T-cell (primary cell): ENCODE measurements at regions not wholly inside any gene's neighbourhood (a gene's known extent, or its start where the extent isn't known, plus 50 kb on each side); places are given as distances from the start of the nearest gene placed in this dataset.
"Not testable (repeated sequence)": the region's sequence is repeated elsewhere in the genome, so short reads cannot be mapped to it uniquely, and the experiment has no call there.

Source experiments
- ATAC-seq, 4 experiments: fragments of 200-7000 bp in 3 of 4; fragments of 150-1000 bp in 1 of 4; cut with Tn5 transposase; replicated peaks in 1 of 4; 1 replicate in 3 of 4; 2 replicates in 1 of 4; pipeline ENCODE4 v1.10.0; 2021; ENCODE audit warnings: moderate library complexity in 3 of 4, mild to moderate bottlenecking in 2 of 4, moderate number of reproducible peaks in 1 of 4
- CTCF ChIA-PET, 2 donors: fragments of 300-600 bp; sonication (Branson Sonifier 250); formaldehyde crosslinking; loops; one replicate each; lab custom pipeline; 2022; ENCODE audit warnings: antibody characterized with exemption in 2 of 2; lab: Charles Lee
- POLR2A ChIA-PET, 2 donors: fragments of 300-600 bp; sonication (Branson Sonifier 250); formaldehyde crosslinking; loops; one replicate each; lab custom pipeline; 2022; ENCODE audit warnings: antibody characterized with exemption in 2 of 2; lab: Charles Lee
- DNase-seq, 35 experiments: peaks; one replicate each; pipeline versions ENCODE4 v3.0.0 to v3.0.0-alpha.2; 2013 to 2023
- H3K27ac ChIP-seq: one replicate; pipeline ENCODE4 v1.5.1; 2013; ENCODE audit warnings: low read length
- H3K27me3 ChIP-seq, 2 experiments: replicated peaks in 1 of 2; 1 replicate in 1 of 2; 2 replicates in 1 of 2; pipeline versions ENCODE4 v1.6.1 to v1.7.0; 2013; ENCODE audit warnings: low read length in 1 of 2, mixed read lengths in 1 of 2; ENCODE audit not compliant: control insufficient read depth in 2 of 2, insufficient read depth in 2 of 2; ENCODE audit errors: extremely low read depth in 1 of 2
- H3K36me3 ChIP-seq, 2 donors: 1 replicate in 1 of 2; 2 replicates in 1 of 2; pipeline versions ENCODE4 v1.6.1 to v1.7.0; 2013; ENCODE audit warnings: low read length in 1 of 2; ENCODE audit not compliant: control insufficient read depth in 2 of 2, insufficient read depth in 1 of 2; ENCODE audit errors: extremely low read depth in 1 of 2
- H3K4me1 ChIP-seq, 2 experiments: 1 replicate in 1 of 2; 2 replicates in 1 of 2; pipeline versions ENCODE4 v1.6.1 to v1.7.0; 2013; ENCODE audit warnings: low read length in 2 of 2, mixed read lengths in 1 of 2; ENCODE audit not compliant: insufficient read depth in 2 of 2, control insufficient read depth in 1 of 2; ENCODE audit errors: extremely low read depth in 1 of 2
- H3K4me3 ChIP-seq, 2 donors: 1 replicate in 1 of 2; 2 replicates in 1 of 2; pipeline versions ENCODE4 v1.5.1 to v1.7.0; 2013; ENCODE audit warnings: mild to moderate bottlenecking in 2 of 2, low read length in 1 of 2, moderate library complexity in 1 of 2; ENCODE audit not compliant: control insufficient read depth in 1 of 2; ENCODE audit errors: extremely low read depth in 1 of 2
- H3K9me3 ChIP-seq: 2 replicates; pipeline ENCODE4 v1.7.0; 2013
- H3K27ac Mint-ChIP-seq, 2 donors: one replicate each; pipeline ENCODE4 v1.8.0; 2020 to 2021; ENCODE audit warnings: mild to moderate bottlenecking in 2 of 2, mixed read lengths in 2 of 2
- H3K27me3 Mint-ChIP-seq, 2 donors: one replicate each; pipeline ENCODE4 v1.8.0; 2021 to 2022; ENCODE audit warnings: mixed read lengths in 2 of 2
- H3K36me3 Mint-ChIP-seq: one replicate; pipeline ENCODE4 v1.8.0; 2021; ENCODE audit warnings: mixed read lengths
- H3K4me1 Mint-ChIP-seq, 3 donors: one replicate each; pipeline ENCODE4 v1.8.0; 2020 to 2022; ENCODE audit warnings: mixed read lengths in 3 of 3, mild to moderate bottlenecking in 1 of 3
- H3K4me3 Mint-ChIP-seq, 3 donors: one replicate each; pipeline ENCODE4 v1.8.0; 2020 to 2022; ENCODE audit warnings: mild to moderate bottlenecking in 3 of 3, mixed read lengths in 3 of 3, moderate library complexity in 3 of 3
- H3K9me3 Mint-ChIP-seq, 3 donors: one replicate each; pipeline ENCODE4 v1.8.0; 2020 to 2022; ENCODE audit warnings: mixed read lengths in 3 of 3
- WGBS: methylation state at CpG from one replicate; pipeline ENCODE4 v1.1.5; 2013; ENCODE audit warnings: missing lambda C conversion rate; ENCODE audit not compliant: insufficient coverage; 5-methylcytosine and 5-hydroxymethylcytosine counted together

DNA sequence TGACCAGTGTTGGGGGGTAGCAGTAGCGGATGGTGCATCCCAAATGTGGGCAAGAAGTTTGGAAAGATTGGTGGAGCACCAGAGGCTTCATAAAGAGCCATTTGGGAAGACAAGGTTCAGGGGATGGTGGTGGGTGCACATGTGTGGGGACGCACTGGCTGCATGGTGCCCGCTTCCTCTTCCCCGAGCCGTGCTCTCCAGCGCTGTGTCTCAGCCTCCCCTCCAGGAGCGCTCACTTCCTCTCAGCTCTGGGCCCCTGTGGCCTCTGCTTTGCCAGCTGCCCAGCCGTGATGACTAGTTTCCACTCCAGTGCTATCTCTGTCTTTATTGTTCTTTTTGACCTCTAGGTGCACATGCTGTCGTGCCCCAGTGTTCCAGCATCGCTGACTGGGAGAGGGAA, 78.2 kb upstream of the CRYM start:
- peak in 1 of 35 experiments; percentile 24 for DNase-seq
- H3K9me3 Mint-ChIP-seq, H3K27ac ChIP-seq, H3K4me1 Mint-ChIP-seq, H3K36me3 ChIP-seq, H3K4me3 ChIP-seq, H3K27ac Mint-ChIP-seq, ATAC-seq, H3K27me3 ChIP-seq, POLR2A ChIA-PET, CTCF ChIA-PET, H3K4me3 Mint-ChIP-seq, H3K36me3 Mint-ChIP-seq, H3K4me1 ChIP-seq, H3K9me3 ChIP-seq: not testable (repeated sequence)
- WGBS, result 83% methylated on average over 2 of the region's 10 CpGs
- peaks cover 4 to 15% of the 10 kb centered on the region in 2 donors for H3K27me3 Mint-ChIP-seq

DNA sequence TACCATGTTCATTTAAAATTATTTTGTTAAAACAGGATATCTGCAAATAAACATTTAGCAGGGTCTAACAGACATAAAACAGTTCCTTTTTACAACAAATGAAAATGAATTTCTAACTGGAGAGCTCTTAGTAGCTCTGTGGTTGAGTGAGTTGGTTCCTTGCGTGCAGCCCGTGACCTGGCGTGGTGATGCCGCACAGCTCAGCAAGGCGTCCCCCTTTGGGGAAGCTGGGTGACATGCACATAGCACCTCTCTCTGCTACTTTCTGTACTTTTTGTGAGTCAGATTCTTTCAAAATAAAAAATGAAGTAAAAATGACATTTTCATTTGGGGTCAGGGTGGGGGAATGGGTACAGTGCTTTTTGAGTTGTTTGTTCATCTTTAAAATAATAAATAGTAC, 73.3 kb upstream of the CRYM start:
- H3K36me3 Mint-ChIP-seq, H3K27me3 Mint-ChIP-seq, H3K4me1 Mint-ChIP-seq, POLR2A ChIA-PET, H3K9me3 Mint-ChIP-seq, H3K9me3 ChIP-seq, CTCF ChIA-PET, ATAC-seq, H3K4me3 ChIP-seq, H3K27ac ChIP-seq, H3K27ac Mint-ChIP-seq, H3K4me3 Mint-ChIP-seq, H3K4me1 ChIP-seq, H3K36me3 ChIP-seq, DNase-seq, H3K27me3 ChIP-seq: not testable (repeated sequence)
- WGBS, result no CpG with 5 or more reads among the region's 5 CpGs

DNA sequence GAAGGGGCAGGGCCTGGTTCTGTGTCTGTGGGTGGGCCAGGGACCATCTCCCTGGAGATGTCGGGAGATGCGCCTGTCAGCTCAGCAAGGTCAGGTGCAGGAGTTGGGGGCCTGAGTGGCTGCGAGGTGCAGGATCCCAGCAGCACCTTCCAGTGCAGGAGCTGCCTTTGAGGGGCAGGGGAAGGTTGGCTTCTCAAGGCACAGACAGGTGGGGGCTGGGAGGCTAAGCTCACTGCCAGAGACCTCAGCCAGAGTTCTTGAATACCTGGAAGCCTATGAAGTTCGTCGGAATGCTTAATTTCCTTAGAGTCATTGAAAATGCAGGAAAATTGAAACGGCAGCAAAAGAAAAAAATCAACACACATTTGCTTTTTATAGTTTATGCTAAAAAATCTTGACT, 72.8 kb upstream of the CRYM start:
- H3K27ac Mint-ChIP-seq, ATAC-seq, CTCF ChIA-PET, POLR2A ChIA-PET, H3K9me3 Mint-ChIP-seq, H3K27me3 ChIP-seq, H3K4me3 ChIP-seq, H3K36me3 ChIP-seq, H3K27ac ChIP-seq, H3K4me1 Mint-ChIP-seq, H3K27me3 Mint-ChIP-seq, H3K36me3 Mint-ChIP-seq, H3K9me3 ChIP-seq, H3K4me3 Mint-ChIP-seq, H3K4me1 ChIP-seq, DNase-seq: not testable (repeated sequence)
- no CpG with 5 or more reads among the region's 6 CpGs for WGBS

DNA sequence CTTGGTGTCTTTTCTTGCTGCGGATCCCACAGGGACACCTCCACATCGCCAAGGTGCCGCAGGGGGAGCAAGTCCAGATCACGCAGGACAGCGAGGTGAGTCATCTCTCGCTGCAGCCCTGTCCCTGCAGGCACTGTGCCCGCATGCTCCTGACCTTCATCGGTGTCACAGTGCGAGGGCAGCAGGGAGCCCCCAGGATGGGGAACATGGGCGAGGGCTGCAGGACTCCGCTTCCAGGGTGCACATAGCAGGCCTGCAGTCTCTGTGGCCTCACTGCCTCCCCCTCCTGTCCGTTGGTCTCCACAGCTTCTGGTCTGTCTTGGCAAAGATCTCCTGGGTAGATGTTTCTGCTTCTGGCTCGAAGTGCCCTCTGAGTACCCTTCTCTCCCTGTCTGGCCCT, 71.2 kb upstream of the CRYM start:
- H3K36me3 Mint-ChIP-seq, DNase-seq, H3K9me3 Mint-ChIP-seq, H3K27ac ChIP-seq, H3K36me3 ChIP-seq, H3K27me3 ChIP-seq, H3K27me3 Mint-ChIP-seq, H3K9me3 ChIP-seq, POLR2A ChIA-PET, H3K27ac Mint-ChIP-seq, H3K4me3 Mint-ChIP-seq, CTCF ChIA-PET, ATAC-seq, H3K4me3 ChIP-seq, H3K4me1 ChIP-seq, H3K4me1 Mint-ChIP-seq: not testable (repeated sequence)
- WGBS, result 95% methylated on average over 10 of the region's 13 CpGs

DNA sequence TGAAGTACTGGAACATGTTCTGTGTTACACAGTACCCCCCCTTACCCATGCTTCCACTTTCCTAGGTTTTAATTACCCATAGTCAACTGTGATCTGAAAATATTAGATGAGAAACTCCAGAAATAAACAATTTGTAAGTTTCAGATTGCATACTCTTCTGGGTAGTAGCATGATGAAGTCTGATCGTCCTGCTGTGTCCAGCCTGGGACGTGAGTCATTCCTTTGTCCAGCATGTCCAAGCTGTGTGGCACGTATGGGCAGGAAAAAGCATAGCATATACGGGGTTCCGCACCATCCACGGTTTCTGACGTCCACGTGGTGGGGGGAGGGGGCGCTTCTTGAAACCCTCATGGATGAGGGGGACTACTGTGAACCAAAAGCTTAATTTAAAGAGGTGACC, 70.7 kb upstream of the CRYM start:
- H3K4me3 Mint-ChIP-seq, H3K27me3 Mint-ChIP-seq, H3K36me3 Mint-ChIP-seq: not testable (repeated sequence)

DNA sequence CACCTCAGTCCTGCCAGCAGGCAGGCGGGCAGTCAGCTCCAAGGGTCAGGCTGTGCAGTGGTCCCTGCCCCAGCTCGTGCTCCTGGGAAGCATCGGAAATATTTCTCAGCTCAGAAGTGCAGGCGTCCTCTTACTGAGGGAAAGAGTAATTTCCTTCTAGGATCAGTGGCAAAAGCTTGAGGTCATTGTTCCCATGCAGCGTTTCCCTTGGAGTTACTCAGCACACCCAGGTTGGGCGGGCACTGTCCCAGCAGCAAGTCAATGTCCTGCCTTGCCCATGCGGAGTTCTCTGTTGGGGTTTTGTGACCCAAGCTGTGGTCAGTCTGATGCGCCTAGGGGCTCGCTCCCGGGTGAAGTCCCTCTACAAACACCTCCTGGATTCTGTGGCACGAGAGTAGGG, 69.4 kb upstream of the CRYM start:
- POLR2A ChIA-PET, H3K4me1 ChIP-seq, H3K27ac Mint-ChIP-seq, H3K27ac ChIP-seq, H3K36me3 ChIP-seq, H3K27me3 Mint-ChIP-seq, DNase-seq, CTCF ChIA-PET, H3K4me1 Mint-ChIP-seq, H3K9me3 ChIP-seq, H3K27me3 ChIP-seq, ATAC-seq, H3K4me3 ChIP-seq, H3K36me3 Mint-ChIP-seq, H3K9me3 Mint-ChIP-seq, H3K4me3 Mint-ChIP-seq: not testable (repeated sequence)
- no CpG with 5 or more reads among the region's 11 CpGs for WGBS

More for the DNA sequence above, 70.7 kb upstream of the CRYM start:
- H3K4me1 ChIP-seq, DNase-seq, H3K27ac Mint-ChIP-seq, H3K4me3 ChIP-seq, H3K27ac ChIP-seq, POLR2A ChIA-PET, CTCF ChIA-PET, H3K27me3 ChIP-seq, H3K9me3 Mint-ChIP-seq, H3K9me3 ChIP-seq, ATAC-seq, H3K4me1 Mint-ChIP-seq, H3K36me3 ChIP-seq: not testable (repeated sequence)
- no CpG with 5 or more reads among the region's 9 CpGs for WGBS

DNA sequence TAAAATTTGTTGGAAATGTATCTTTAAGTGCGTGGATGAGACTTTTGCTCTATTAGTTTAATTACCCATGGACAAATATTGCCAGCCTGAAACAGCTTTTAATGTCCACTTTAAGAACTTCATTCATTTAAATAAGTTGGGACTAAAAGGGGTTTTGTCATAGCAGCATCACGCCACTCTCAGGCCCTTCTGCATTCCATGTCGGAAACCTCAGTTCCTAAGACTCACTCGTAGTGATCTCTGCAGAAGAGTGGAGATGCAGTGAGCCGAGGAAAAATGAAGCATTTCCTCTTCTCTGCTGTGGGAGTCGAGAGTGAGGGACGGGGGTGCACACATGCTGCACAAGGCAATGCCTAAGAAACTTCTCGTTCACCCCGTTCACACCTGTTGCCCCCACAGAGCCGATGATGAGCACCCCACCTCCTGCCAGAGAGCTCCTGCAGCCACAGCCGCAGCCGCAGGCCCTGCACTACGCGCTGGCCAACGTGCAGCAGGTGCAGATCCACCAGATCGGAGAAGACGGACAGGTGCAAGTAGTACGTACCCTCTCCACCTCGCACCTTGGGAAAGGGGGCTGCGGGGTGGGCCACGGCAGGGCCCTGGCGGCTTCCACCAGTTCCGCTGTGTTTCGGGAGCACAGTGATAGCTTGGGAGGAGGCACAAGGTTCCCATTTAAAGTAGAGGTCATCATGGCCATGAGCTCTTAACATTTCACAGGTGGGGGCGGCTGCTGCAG, 68.8 kb upstream of the CRYM start:
- H3K4me3 ChIP-seq, H3K27ac Mint-ChIP-seq, H3K4me1 Mint-ChIP-seq, H3K4me3 Mint-ChIP-seq, CTCF ChIA-PET, ATAC-seq, H3K27me3 ChIP-seq, H3K27me3 Mint-ChIP-seq, H3K27ac ChIP-seq, H3K36me3 ChIP-seq, POLR2A ChIA-PET, H3K4me1 ChIP-seq, DNase-seq, H3K36me3 Mint-ChIP-seq, H3K9me3 Mint-ChIP-seq, H3K9me3 ChIP-seq: not testable (repeated sequence)
- 89% methylated on average over 15 of the region's 25 CpGs for WGBS
